ENCODE measurements at regions not wholly inside any gene's neighbourhood (a gene's known extent, or its start where the extent isn't known, plus 50 kb on each side); places are given as distances from the start of the nearest gene placed in this dataset.
"Not testable (repeated sequence)": the region's sequence is repeated elsewhere in the genome, so short reads cannot be mapped to it uniquely, and the experiment has no call there.

GRCh38 chr1:83135524-83136157, 863.3 kb downstream of the TTLL7 start:
- no CpG with 5 or more reads among the region's 1 CpG for WGBS, 2 donors (ENCODE audit: extremely low coverage in 2 of 2, insufficient read length in 2 of 2, insufficient replicate concordance in 1 of 2)
- H3K79me1 ChIP-seq (ENCODE audit: low read depth, low read length); H3K9me3 ChIP-seq (replicated peaks in 1 of 2; ENCODE audit: control insufficient read depth in 2 of 2, insufficient read depth in 1 of 2, low read depth in 1 of 2, low read length in 2 of 2); H3K4me1 ChIP-seq (ENCODE audit: control insufficient read depth in 2 of 2, insufficient read depth in 1 of 2, low read depth in 1 of 2, low read length in 2 of 2); DNase-seq (ENCODE audit: low spot score); H3K9ac ChIP-seq (ENCODE audit: low read depth, low read length, poor library complexity); H2AK5ac ChIP-seq (ENCODE audit: low read depth, low read length); H3K27me3 ChIP-seq (ENCODE audit: control insufficient read depth in 3 of 3, insufficient read depth in 3 of 3, low read depth in 1 of 3, low read length in 3 of 3); H2BK12ac ChIP-seq (ENCODE audit: low read length); H3K23ac ChIP-seq (ENCODE audit: low read depth, low read length, poor library complexity); H3K4me2 ChIP-seq (ENCODE audit: insufficient read depth, low read length, poor library complexity, severe bottlenecking); H4K8ac ChIP-seq (ENCODE audit: low read depth, low read length); H2BK15ac ChIP-seq (ENCODE audit: low read length); H2BK5ac ChIP-seq (ENCODE audit: low read length); H2BK120ac ChIP-seq (ENCODE audit: low read depth, low read length); H3K27ac ChIP-seq (replicated peaks; ENCODE audit: low read length); H4K91ac ChIP-seq (ENCODE audit: low read depth, low read length, poor library complexity); H3K18ac ChIP-seq (ENCODE audit: low read length); H2AFZ ChIP-seq (ENCODE audit: low read length); H3K36me3 ChIP-seq (replicated peaks in 1 of 2; ENCODE audit: control insufficient read depth in 2 of 2, insufficient read depth in 2 of 2, low read length in 2 of 2); H3K4me3 ChIP-seq (ENCODE audit: low read length in 2 of 2); H3K4ac ChIP-seq (ENCODE audit: low read length); H3K14ac ChIP-seq (ENCODE audit: low read length): not testable (repeated sequence)

- H2BK15ac ChIP-seq (ENCODE audit: low read length); H3K27ac ChIP-seq (replicated peaks; ENCODE audit: low read length); H3K4me3 ChIP-seq (ENCODE audit: low read length in 2 of 2); DNase-seq (ENCODE audit: low spot score); H3K9me3 ChIP-seq (replicated peaks in 1 of 2; ENCODE audit: control insufficient read depth in 2 of 2, insufficient read depth in 1 of 2, low read depth in 1 of 2, low read length in 2 of 2); H3K18ac ChIP-seq (ENCODE audit: low read length); H3K4ac ChIP-seq (ENCODE audit: low read length); H2AK5ac ChIP-seq (ENCODE audit: low read depth, low read length); H2BK120ac ChIP-seq (ENCODE audit: low read depth, low read length); H4K8ac ChIP-seq (ENCODE audit: low read depth, low read length); H3K14ac ChIP-seq (ENCODE audit: low read length); H2AFZ ChIP-seq (ENCODE audit: low read length); H3K36me3 ChIP-seq (replicated peaks in 1 of 2; ENCODE audit: control insufficient read depth in 2 of 2, insufficient read depth in 2 of 2, low read length in 2 of 2); H3K27me3 ChIP-seq (ENCODE audit: control insufficient read depth in 3 of 3, insufficient read depth in 3 of 3, low read depth in 1 of 3, low read length in 3 of 3); H3K23ac ChIP-seq (ENCODE audit: low read depth, low read length, poor library complexity); H4K91ac ChIP-seq (ENCODE audit: low read depth, low read length, poor library complexity); H3K4me1 ChIP-seq (ENCODE audit: control insufficient read depth in 2 of 2, insufficient read depth in 1 of 2, low read depth in 1 of 2, low read length in 2 of 2); H3K4me2 ChIP-seq (ENCODE audit: insufficient read depth, low read length, poor library complexity, severe bottlenecking); H3K9ac ChIP-seq (ENCODE audit: low read depth, low read length, poor library complexity); H2BK12ac ChIP-seq (ENCODE audit: low read length); H3K79me1 ChIP-seq (ENCODE audit: low read depth, low read length); H2BK5ac ChIP-seq (ENCODE audit: low read length): not testable (repeated sequence)
- no CpG with 5 or more reads among the region's 3 CpGs for WGBS, 2 donors (ENCODE audit: extremely low coverage in 2 of 2, insufficient read length in 2 of 2, insufficient replicate concordance in 1 of 2)
Observed at GRCh38 chr1:83134322-83135014, 864.5 kb downstream of the TTLL7 start.

- Histone ChIP-seq H3K9me3 (replicated peaks in 1 of 2; ENCODE audit: control insufficient read depth in 2 of 2, insufficient read depth in 1 of 2, low read depth in 1 of 2, low read length in 2 of 2) (no peaks in the 10 kb centered on the region), H4K91ac (ENCODE audit: low read depth, low read length, poor library complexity) (no peak overlapping the region), H3K9ac (ENCODE audit: low read depth, low read length, poor library complexity) (no peak overlapping the region), H3K27me3 (ENCODE audit: control insufficient read depth in 3 of 3, insufficient read depth in 3 of 3, low read depth in 1 of 3, low read length in 3 of 3) (no peaks in the 10 kb centered on the region), H3K14ac (ENCODE audit: low read length) (no peak overlapping the region), H2AFZ (ENCODE audit: low read length) (no peak overlapping the region), H3K18ac (ENCODE audit: low read length) (no peak overlapping the region), H3K4me1 (ENCODE audit: control insufficient read depth in 2 of 2, insufficient read depth in 1 of 2, low read depth in 1 of 2, low read length in 2 of 2) (peaks cover 0 to 4% of the 10 kb centered on the region in 2 donors), H3K27ac (replicated peaks; ENCODE audit: low read length) (no peak overlapping the region), H3K79me1 (ENCODE audit: low read depth, low read length) (no peaks in the 10 kb centered on the region), H3K23ac (ENCODE audit: low read depth, low read length, poor library complexity) (no peak overlapping the region), H2BK15ac (ENCODE audit: low read length) (no peak overlapping the region), H2AK5ac (ENCODE audit: low read depth, low read length) (no peak overlapping the region), H3K4me2 (ENCODE audit: insufficient read depth, low read length, poor library complexity, severe bottlenecking) (no peak overlapping the region), H3K4ac (ENCODE audit: low read length) (no peak overlapping the region), H3K4me3 (ENCODE audit: low read length in 2 of 2) (no peak overlapping the region), H2BK120ac (ENCODE audit: low read depth, low read length) (no peak overlapping the region), H4K8ac (ENCODE audit: low read depth, low read length) (no peak overlapping the region), H2BK5ac (ENCODE audit: low read length) (no peak overlapping the region), H2BK12ac (ENCODE audit: low read length) (no peak overlapping the region), H3K36me3 (replicated peaks in 1 of 2; ENCODE audit: control insufficient read depth in 2 of 2, insufficient read depth in 2 of 2, low read length in 2 of 2) (no peaks in the 10 kb centered on the region)
- WGBS, 2 donors (ENCODE audit: extremely low coverage in 2 of 2, insufficient read length in 2 of 2, insufficient replicate concordance in 1 of 2) = no CpG with 5 or more reads among the region's 1 CpG
- DNase-seq (ENCODE audit: low spot score) = no peak
Observed at GRCh38 chr1:83131692-83131955, 867.3 kb downstream of the TTLL7 start.

- no CpG with 5 or more reads among the region's 3 CpGs for WGBS, 2 donors (ENCODE audit: extremely low coverage in 2 of 2, insufficient read length in 2 of 2, insufficient replicate concordance in 1 of 2)
- no peak overlapping the region for H4K91ac ChIP-seq (ENCODE audit: low read depth, low read length, poor library complexity)
- no peak overlapping the region for H2BK12ac ChIP-seq (ENCODE audit: low read length)
- no peak overlapping the region for H3K14ac ChIP-seq (ENCODE audit: low read length)
- no peak overlapping the region for H2AK5ac ChIP-seq (ENCODE audit: low read depth, low read length)
- H3K9ac ChIP-seq (ENCODE audit: low read depth, low read length, poor library complexity) = no peak overlapping the region
- H3K79me1 ChIP-seq (ENCODE audit: low read depth, low read length) = no peaks in the 10 kb centered on the region
- H2BK15ac ChIP-seq (ENCODE audit: low read length) = no peak overlapping the region
- no peaks in the 10 kb centered on the region for H3K9me3 ChIP-seq (replicated peaks in 1 of 2; ENCODE audit: control insufficient read depth in 2 of 2, insufficient read depth in 1 of 2, low read depth in 1 of 2, low read length in 2 of 2)
- H3K27me3 ChIP-seq (ENCODE audit: control insufficient read depth in 3 of 3, insufficient read depth in 3 of 3, low read depth in 1 of 3, low read length in 3 of 3) = no peaks in the 10 kb centered on the region
- peaks cover 0 to 4% of the 10 kb centered on the region in 2 donors for H3K4me1 ChIP-seq (ENCODE audit: control insufficient read depth in 2 of 2, insufficient read depth in 1 of 2, low read depth in 1 of 2, low read length in 2 of 2)
- H3K23ac ChIP-seq (ENCODE audit: low read depth, low read length, poor library complexity) = no peak overlapping the region
- no peak overlapping the region for H3K4me2 ChIP-seq (ENCODE audit: insufficient read depth, low read length, poor library complexity, severe bottlenecking)
- H3K4me3 ChIP-seq (ENCODE audit: low read length in 2 of 2) = no peak overlapping the region
- H3K27ac ChIP-seq (replicated peaks; ENCODE audit: low read length) = no peak overlapping the region
- H3K4ac ChIP-seq (ENCODE audit: low read length) = no peak overlapping the region
- no peaks in the 10 kb centered on the region for H3K36me3 ChIP-seq (replicated peaks in 1 of 2; ENCODE audit: control insufficient read depth in 2 of 2, insufficient read depth in 2 of 2, low read length in 2 of 2)
- DNase-seq (ENCODE audit: low spot score) = no peak
- H3K18ac ChIP-seq (ENCODE audit: low read length) = no peak overlapping the region
- no peak overlapping the region for H4K8ac ChIP-seq (ENCODE audit: low read depth, low read length)
- H2AFZ ChIP-seq (ENCODE audit: low read length) = no peak overlapping the region
- no peak overlapping the region for H2BK120ac ChIP-seq (ENCODE audit: low read depth, low read length)
- no peak overlapping the region for H2BK5ac ChIP-seq (ENCODE audit: low read length)
Observed at GRCh38 chr1:83130886-83131691, 867.8 kb downstream of the TTLL7 start.
